Activated CD4-positive, alpha-beta T cell treated with anti-CD3 and anti-CD28 coated beads, Interleukin-2, Interleukin-4, amounts not matched to agents 100 ng/mL and 50 ng/mL, durations not matched to agents 16 hours and 8 hours (primary cell): ENCODE measurements at regions not wholly inside any gene's neighbourhood (a gene's known extent, or its start where the extent isn't known, plus 50 kb on each side); places are given as distances from the start of the nearest gene placed in this dataset.
"Not testable (repeated sequence)": the region's sequence is repeated elsewhere in the genome, so short reads cannot be mapped to it uniquely, and the experiment has no call there.

ENCODE experiments used
- DNase-seq: peaks from one replicate; pipeline ENCODE4 v3.0.0-alpha.2; 2020; ENCODE audit warnings: low spot score

DNA sequence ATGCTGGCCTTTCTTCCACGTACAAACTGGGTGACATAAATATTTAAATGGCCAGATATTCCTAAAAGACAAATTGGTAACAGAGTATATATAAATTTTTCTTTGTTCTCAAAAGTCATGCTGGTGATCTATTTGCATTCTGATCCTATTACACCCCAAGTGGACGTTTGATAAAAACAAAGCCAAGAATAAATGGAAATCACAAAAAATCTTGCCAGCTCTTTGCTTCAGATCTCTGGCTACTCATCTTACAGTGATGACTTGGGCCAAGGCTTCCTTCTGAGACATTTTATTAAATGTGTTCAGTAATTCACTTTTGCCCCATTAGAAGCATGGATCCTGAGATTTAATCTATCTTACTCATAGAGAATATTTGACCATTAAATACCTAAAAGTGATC lies 444.3 kb upstream of the PIK3R1 start:
- no peak for DNase-seq

DNA sequence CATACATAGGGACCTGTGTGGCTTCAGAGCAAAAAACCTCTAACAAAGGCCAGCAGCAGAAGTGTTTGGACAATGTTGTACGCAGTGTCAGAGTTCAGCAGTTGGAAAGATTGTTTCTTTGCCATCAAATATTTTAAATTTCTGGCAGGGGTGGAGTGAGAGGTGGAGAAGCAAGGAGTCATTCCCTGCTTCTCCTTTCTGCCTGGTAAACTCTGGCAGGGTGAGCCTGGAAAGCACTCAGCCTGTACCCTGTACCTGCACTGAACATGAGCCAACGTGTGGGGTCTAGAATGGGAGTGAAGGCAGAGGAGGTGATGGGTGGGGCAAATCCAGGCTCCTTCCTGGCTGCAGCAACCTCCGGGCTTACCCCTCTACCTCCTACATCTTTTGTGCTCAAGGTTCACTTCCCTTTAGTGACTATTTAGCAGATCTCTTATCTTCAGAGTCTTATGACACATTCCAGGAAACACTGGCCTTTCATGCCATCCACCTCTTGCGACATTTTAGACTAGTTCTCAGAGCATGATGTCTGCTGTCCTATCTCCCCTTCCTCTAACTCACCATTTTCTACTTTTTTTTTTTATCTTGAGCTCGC lies 445.0 kb upstream of the PIK3R1 start:
- no peak for DNase-seq

DNA sequence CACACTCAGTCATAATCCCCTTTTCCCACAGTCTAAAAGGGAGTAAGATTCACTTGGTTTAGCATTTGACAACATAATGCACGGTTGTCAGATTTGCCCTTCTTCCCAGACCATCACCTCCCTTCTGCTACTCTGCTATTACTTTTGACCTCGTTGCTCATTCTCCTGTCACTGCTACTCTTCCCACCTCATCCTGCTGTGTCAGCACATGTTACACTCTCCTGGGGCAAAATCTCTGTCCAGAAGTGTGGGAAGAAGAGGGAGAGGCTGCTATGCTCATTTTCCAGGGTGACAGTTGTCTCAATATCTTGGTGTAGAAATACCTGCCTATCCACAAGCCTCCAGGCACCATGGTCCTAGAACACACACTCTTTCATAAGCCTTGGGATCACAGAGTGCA lies 449.9 kb upstream of the PIK3R1 start:
- no peak for DNase-seq

GRCh38 chr5:67757771-67758170 lies 457.8 kb upstream of the PIK3R1 start:
- not testable (repeated sequence) for DNase-seq

DNA sequence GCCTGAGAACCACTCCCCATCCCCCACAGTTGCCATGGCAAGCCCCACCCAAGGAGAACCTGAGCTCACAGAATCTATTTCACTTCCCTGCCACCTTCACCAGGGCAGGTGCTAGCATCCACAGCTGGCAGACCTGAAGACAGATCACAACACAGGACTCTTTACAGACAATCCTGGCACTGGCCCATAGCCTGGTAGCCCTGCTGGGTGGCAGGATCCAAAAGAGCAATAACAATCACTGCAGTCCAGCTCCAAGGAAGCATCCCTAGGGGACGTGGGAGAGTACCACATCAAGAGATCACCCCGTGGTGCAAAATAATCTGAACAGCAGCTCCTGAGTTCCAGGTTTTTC lies 463.2 kb upstream of the PIK3R1 start:
- no peak for DNase-seq

DNA sequence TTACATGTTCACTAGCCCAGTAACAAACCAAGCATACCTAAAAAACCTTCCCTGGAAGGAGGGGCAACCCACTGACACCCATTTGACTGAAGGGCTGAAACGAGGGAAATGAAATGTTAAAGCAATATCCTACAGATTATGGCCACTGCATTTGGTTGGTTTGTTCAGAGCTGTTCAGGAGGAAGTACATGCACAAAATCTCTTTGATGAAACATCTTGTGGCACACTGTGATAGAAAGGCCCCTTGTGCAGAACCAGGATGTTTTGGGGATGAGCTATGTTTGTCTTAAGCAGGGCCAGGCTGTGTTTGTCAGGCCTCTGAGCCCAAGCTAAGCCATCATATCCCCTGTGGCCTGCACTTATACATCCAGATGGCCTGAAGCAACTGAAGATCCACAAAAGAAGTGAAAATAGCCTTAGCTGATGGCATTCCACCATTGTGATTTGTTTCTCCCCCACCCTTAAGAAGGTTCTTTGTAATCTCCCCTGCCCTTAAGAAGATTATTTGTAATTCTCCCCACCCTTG lies 467.3 kb upstream of the PIK3R1 start:
- DNase-seq = no peak

- no peak for DNase-seq
Observed at GRCh38 chr5:67747096-67747495, 468.5 kb upstream of the PIK3R1 start.

DNA sequence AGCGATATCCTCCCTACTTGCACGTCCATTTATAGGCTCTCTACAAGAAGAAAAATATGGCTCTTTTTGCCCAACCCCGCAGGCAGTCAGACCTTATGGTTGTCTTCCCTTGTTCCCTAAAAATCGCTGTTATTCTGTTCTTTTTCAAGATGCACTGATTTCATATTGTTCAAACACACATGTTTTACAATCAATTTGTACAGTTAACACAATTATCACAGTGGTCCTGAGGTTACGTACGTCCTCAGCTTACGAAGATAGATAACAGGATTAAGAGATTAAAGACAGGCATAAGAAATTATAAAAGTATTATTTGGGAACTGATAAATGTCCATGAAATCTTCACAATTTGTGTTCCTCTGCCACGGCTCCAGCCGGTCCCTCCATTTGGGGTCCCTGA lies 468.9 kb upstream of the PIK3R1 start:
- not testable (repeated sequence) for DNase-seq

- no peak for DNase-seq
Observed at GRCh38 chr5:67746103-67746502, 469.5 kb upstream of the PIK3R1 start.

DNA sequence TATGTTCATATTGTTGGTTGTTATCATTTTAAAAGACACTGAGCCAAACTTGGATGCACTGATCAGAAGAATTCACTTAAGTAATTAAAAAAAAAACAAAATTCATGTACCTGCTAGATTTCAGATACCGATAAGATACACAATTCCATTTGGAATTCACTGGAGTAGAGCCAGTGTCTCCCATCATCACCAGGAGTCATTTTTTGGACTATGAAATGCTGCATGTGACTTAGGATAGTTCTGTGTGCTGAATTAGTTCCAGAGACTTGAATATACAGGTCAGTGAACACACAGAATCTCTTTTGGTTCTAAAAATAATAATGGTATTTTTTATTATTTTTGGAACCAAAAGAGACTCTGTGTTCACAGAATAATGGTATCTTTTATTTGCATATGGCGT lies 482.6 kb upstream of the PIK3R1 start:
- no peak for DNase-seq

DNA sequence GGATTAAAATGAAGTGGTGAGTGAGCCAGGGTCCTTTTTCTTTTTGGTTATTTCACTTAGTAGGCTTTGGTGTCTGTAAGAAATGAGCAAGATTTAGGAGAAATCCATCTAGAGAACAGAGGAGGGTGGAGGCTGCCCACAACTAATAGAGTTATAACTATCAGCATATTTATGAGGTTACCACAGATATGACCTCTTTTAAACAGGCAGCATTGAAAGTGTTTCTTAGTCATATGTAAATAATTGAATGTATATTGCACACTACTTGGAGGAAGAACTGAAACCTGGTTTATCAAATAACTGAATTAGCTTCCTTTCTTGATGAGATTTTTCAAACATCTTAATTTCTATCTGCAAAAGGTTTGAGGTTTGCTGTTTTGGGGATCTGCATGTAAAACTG lies 483.1 kb upstream of the PIK3R1 start:
- no peak for DNase-seq

GRCh38 chr5:67731886-67732285 lies 483.7 kb upstream of the PIK3R1 start:
- DNase-seq = no peak

DNA sequence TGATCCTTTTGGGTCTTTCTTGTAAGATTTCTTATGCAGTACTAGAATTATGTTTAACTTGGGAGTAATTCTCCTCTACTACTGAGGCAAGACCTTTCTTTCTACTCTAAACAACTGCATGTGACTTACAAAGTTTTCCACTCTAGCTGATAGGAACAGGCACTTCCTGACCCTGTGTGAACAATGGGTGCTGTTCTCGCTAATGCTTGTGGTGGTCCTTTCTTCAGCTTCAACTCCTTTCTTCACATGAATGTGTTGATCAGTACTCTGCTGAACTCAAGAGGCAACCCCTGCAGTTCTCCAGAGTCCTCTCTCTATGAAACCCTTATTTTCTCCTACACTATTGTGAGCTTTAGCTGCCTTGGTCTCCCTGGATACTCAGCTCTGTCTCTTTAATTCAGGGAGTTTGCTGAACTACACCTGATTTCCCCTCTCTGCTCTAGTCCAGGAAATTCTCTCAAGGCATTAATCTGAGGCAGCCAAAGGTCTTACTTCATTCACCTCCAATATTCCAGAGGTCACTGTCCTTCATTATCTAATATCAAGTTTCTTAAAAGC lies 484.6 kb upstream of the PIK3R1 start:
- DNase-seq = no peak

GRCh38 chr5:67728326-67728890 lies 487.1 kb upstream of the PIK3R1 start:
- DNase-seq = no peak

- DNase-seq = no peak
Observed at GRCh38 chr5:67725604-67726003, 490.0 kb upstream of the PIK3R1 start.

- DNase-seq = no peak
Observed at GRCh38 chr5:67724412-67725135, 491.0 kb upstream of the PIK3R1 start.

DNA sequence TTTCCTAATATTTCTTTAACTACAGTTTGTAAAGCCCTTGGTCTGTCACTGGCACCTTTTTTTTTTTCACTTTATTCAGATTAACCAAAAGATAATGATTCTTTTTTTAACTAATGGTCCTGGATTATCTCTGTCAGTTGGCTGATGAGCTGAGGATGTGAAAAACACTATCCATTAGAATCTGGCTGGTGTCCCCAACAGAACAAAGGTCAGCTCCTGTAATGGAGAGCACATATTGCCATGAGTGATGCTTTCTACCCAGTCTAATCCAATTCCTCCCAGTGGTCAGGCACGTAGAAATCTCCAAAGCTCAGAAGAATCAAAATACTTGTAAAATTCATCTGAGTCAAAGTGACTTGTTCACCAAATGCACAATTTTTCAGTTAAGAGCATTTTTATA lies 491.7 kb upstream of the PIK3R1 start:
- no peak for DNase-seq

- not testable (repeated sequence) for DNase-seq
Observed at GRCh38 chr5:67722582-67722981, 493.0 kb upstream of the PIK3R1 start.

DNA sequence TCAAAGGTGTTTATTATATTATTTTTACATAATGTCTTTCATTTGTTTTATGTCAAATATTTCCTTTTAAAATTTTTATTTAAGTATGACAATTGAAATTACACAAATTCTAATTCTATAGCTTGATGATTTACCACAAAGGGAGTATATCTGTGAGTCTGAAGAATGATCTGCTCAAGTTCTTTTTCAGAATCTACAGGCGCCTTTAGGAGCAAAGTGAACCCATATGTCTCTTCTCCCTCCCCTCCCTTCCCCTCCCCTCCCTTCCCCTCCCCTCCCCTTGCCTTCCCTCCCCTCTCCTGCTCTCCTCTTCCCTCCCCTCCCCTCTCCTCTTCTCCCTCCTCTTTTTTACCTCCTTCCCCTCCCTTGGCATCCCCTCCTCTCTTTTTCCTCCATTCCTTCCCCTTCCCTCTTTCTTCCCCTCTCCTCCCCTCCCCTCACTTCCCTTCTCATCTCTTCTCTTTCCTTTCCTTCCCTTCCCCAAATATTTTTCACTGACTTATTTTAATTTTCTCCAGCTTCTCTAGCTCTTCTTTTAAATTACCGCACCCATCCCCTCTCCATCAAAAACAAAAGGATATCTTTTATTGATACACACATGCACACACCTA lies 495.3 kb upstream of the PIK3R1 start:
- DNase-seq = no peak

DNA sequence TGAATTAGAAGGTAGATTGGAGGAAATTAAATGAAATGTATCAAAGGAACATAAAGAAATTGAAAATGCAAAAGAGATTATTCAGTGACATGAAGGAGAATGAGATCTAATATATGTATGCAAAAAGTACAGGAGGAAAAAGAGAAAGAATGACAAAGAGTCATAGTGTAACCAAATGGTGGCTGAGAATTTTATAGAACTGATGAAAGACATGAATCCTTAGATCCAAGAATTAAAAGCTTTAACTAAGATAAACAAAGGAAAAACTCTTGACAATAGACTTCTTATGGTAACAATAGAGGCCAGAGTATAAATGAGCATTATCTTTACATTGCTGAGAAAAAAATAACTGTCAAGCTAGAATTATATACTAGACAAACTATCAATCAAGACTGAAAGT lies 505.4 kb upstream of the CD180 start:
- no peak for DNase-seq

DNA sequence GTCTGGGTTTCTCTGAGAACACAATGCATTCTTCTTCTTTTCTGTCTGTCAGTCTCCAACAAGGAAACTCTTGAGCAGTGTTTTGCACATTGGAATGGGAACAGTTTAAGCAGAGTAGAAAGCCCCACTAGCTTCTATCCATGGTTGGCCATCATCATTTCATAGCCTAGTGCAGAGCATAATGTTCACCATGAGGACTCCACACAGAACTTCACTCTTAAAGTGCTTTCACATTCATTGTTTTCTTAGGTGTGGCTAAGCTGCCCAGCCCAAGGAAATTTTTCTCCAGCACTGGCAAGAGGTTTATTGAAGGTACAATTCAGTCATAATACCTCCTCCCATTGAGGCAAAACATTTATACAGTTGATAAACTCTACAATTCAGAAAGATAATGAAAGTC lies 503.0 kb upstream of the CD180 start:
- no peak for DNase-seq

DNA sequence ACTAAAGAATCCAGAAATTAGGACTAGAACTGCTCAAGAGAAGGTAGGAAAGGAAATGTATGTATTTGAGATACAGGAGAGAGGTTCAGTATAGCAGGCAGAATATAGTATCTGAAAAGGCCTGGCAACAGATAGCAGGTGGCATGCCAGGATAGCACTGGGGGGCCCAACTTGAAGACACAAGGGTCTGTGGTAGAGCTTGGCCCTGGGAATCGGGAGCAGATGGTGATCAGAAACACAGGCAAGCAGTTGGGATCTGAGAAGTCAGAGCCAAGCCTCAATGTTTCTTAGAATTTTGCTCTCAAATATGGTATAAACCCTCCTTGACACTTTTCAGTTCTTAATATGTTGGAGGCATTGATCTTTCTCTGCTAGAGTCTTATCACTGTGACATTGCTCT lies 499.8 kb upstream of the CD180 start:
- no peak for DNase-seq

DNA sequence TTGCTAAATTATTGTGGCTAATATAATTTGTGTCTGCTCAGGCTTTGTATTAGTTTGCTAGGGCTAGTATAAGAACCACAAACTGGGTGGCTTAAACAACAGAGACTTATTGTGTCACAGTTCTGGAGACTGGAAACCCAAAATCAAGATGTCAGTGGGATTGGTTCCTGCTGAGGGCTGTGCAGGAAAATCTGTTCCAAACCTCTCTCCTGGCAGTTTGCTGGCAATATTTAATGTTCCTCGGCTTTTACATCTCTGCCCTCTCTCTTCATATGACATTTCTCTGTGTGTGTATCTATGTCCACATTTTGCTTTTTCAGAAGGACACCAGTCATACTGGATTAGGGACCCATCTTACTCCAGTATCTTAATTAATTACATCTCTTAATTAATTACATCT lies 498.8 kb upstream of the CD180 start:
- no peak for DNase-seq
